H9 (cell line): ENCODE measurements at regions not wholly inside any gene's neighbourhood (a gene's known extent, or its start where the extent isn't known, plus 50 kb on each side); places are given as distances from the start of the nearest gene placed in this dataset.
A peak's percentile ranks its signal among the peaks of the same experiment; 100 is the strongest.
"Not testable (repeated sequence)": the region's sequence is repeated elsewhere in the genome, so short reads cannot be mapped to it uniquely, and the experiment has no call there.

Experiments used
- DNase-seq: peaks from one replicate; pipeline ENCODE4 v3.0.0-alpha.2; 2017
- H2AFZ ChIP-seq: one replicate; pipeline ENCODE4 v1.6.1; 2013; ENCODE audit warnings: mild to moderate bottlenecking, low read length, control low read depth, moderate library complexity
- H2AK5ac ChIP-seq: 2 replicates; pipeline ENCODE4 v1.6.1; 2013; ENCODE audit warnings: low read length, control low read depth, mixed read lengths; ENCODE audit not compliant: insufficient read length
- H2BK120ac ChIP-seq: one replicate; pipeline ENCODE4 v1.6.1; 2013; ENCODE audit warnings: low read depth, mild to moderate bottlenecking, low read length, control low read depth, inconsistent platforms; ENCODE audit not compliant: poor library complexity, severe bottlenecking
- H2BK12ac ChIP-seq: 2 replicates; pipeline ENCODE4 v1.6.1; 2013; ENCODE audit warnings: low read length, control low read depth, mixed read lengths, low read depth; ENCODE audit not compliant: insufficient read length
- H2BK15ac ChIP-seq: 2 replicates; pipeline ENCODE4 v1.6.1; 2013; ENCODE audit warnings: low read depth, low read length, control low read depth
- H2BK20ac ChIP-seq: one replicate; pipeline ENCODE4 v1.6.1; 2013; ENCODE audit warnings: low read depth, mild to moderate bottlenecking, low read length, control low read depth, inconsistent platforms; ENCODE audit not compliant: poor library complexity, severe bottlenecking
- H2BK5ac ChIP-seq: 2 replicates; pipeline ENCODE4 v1.6.1; 2013; ENCODE audit warnings: low read length, control low read depth, mixed read lengths; ENCODE audit not compliant: insufficient read length
- H3K14ac ChIP-seq: 2 replicates; pipeline ENCODE4 v1.6.1; 2013; ENCODE audit warnings: low read length, control low read depth; ENCODE audit not compliant: insufficient read depth
- H3K18ac ChIP-seq: 2 replicates; pipeline ENCODE4 v1.6.1; 2013; ENCODE audit warnings: low read depth, mild to moderate bottlenecking, mixed read lengths, low read length, control low read depth; ENCODE audit not compliant: insufficient read length
- H3K23ac ChIP-seq: 2 replicates; pipeline ENCODE4 v1.6.1; 2013; ENCODE audit warnings: low read length, control low read depth, mixed read lengths, low read depth; ENCODE audit not compliant: insufficient read length
- H3K23me2 ChIP-seq: 2 replicates; pipeline ENCODE4 v1.6.1; 2013; ENCODE audit warnings: low read depth, mild to moderate bottlenecking, mixed read lengths, low read length, control low read depth; ENCODE audit not compliant: insufficient read length, poor library complexity, severe bottlenecking
- H3K27ac ChIP-seq: 2 replicates; pipeline ENCODE4 v1.5.1; 2013; ENCODE audit warnings: low read length, control low read depth, mixed read lengths, low read depth; ENCODE audit not compliant: insufficient read length
- H3K27me3 ChIP-seq: 2 replicates; pipeline ENCODE4 v1.6.1; 2013; ENCODE audit warnings: low read length, control low read depth, inconsistent platforms; ENCODE audit not compliant: insufficient read depth
- H3K4ac ChIP-seq: 2 replicates; pipeline ENCODE4 v1.6.1; 2013; ENCODE audit warnings: low read depth, mild to moderate bottlenecking, control low read depth, inconsistent platforms, low read length, moderate library complexity
- H3K4me1 ChIP-seq: 2 replicates; pipeline ENCODE4 v1.6.1; 2013; ENCODE audit warnings: low read length, control low read depth, inconsistent platforms; ENCODE audit not compliant: insufficient read depth
- H3K4me2 ChIP-seq: 2 replicates; pipeline ENCODE4 v1.6.1; 2013; ENCODE audit warnings: low read length, control low read depth, mixed read lengths; ENCODE audit not compliant: insufficient read length, insufficient read depth
- H3K56ac ChIP-seq: 2 replicates; pipeline ENCODE4 v1.6.1; 2013; ENCODE audit warnings: low read depth, mild to moderate bottlenecking, mixed read lengths, low read length, control low read depth; ENCODE audit not compliant: insufficient read length
- H3K79me1 ChIP-seq: 2 replicates; pipeline ENCODE4 v1.6.1; 2013; ENCODE audit warnings: low read depth, mild to moderate bottlenecking, moderate library complexity, low read length, control low read depth, inconsistent platforms; ENCODE audit not compliant: insufficient read depth, poor library complexity, severe bottlenecking
- H3K79me2 ChIP-seq: 2 replicates; pipeline ENCODE4 v1.6.1; 2013; ENCODE audit warnings: low read length, control low read depth, inconsistent platforms; ENCODE audit not compliant: insufficient read depth
- H3K9ac ChIP-seq: 2 replicates; pipeline ENCODE4 v1.6.1; 2013; ENCODE audit warnings: low read length, control low read depth, mixed read lengths; ENCODE audit not compliant: insufficient read length; ENCODE audit errors: extremely low read depth
- H3K9me3 ChIP-seq: one replicate; pipeline ENCODE4 v1.6.1; 2013; ENCODE audit warnings: low read depth, low read length, inconsistent platforms; ENCODE audit not compliant: control insufficient read depth
- H3T11ph ChIP-seq: one replicate; pipeline ENCODE4 v1.6.1; 2013; ENCODE audit warnings: mild to moderate bottlenecking, low read length, control low read depth, inconsistent platforms
- H4K20me1 ChIP-seq: one replicate; pipeline ENCODE4 v1.6.1; 2013; ENCODE audit not compliant: control insufficient read depth, insufficient read length, insufficient read depth
- H4K5ac ChIP-seq: 2 replicates; pipeline ENCODE4 v1.6.1; 2013; ENCODE audit warnings: low read depth, mild to moderate bottlenecking, mixed read lengths, low read length, control low read depth; ENCODE audit not compliant: insufficient read length
- H4K8ac ChIP-seq: replicated peaks from 2 replicates; pipeline ENCODE4 v1.6.1; 2013; ENCODE audit warnings: low read length, control low read depth, mixed read lengths, low read depth; ENCODE audit not compliant: insufficient read length
- H4K91ac ChIP-seq: 2 replicates; pipeline ENCODE4 v1.6.1; 2013; ENCODE audit warnings: low read depth, mild to moderate bottlenecking, moderate library complexity, mixed read lengths, low read length, control low read depth; ENCODE audit not compliant: insufficient read length
- H3K27ac Mint-ChIP-seq, 3 experiments: 2 replicates in 2 of 3; 3 replicates in 1 of 3; pipeline ENCODE4 v1.8.0; 2020 to 2021; ENCODE audit warnings: mixed read lengths in 3 of 3, mild to moderate bottlenecking in 1 of 3, moderate library complexity in 1 of 3
- H3K27me3 Mint-ChIP-seq: 2 replicates; pipeline ENCODE4 v1.8.0; 2021; ENCODE audit warnings: low read depth, mild to moderate bottlenecking, moderate library complexity, mixed read lengths
- H3K36me3 Mint-ChIP-seq, 3 experiments: 2 replicates in 2 of 3; 3 replicates in 1 of 3; pipeline ENCODE4 v1.8.0; 2020 to 2021; ENCODE audit warnings: low read depth in 3 of 3, mixed read lengths in 3 of 3; ENCODE audit not compliant: insufficient read depth in 1 of 3
- H3K4me1 Mint-ChIP-seq, 2 experiments: 2 replicates each; pipeline ENCODE4 v1.8.0; 2020; ENCODE audit warnings: mixed read lengths in 2 of 2
- H3K4me3 Mint-ChIP-seq, 2 experiments: 2 replicates in 1 of 2; 3 replicates in 1 of 2; pipeline ENCODE4 v1.8.0; 2020 to 2021; ENCODE audit warnings: mild to moderate bottlenecking in 2 of 2, mixed read lengths in 2 of 2, moderate library complexity in 1 of 2
- H3K9me3 Mint-ChIP-seq, 2 experiments: 2 replicates in 1 of 2; 3 replicates in 1 of 2; pipeline ENCODE4 v1.8.0; 2020; ENCODE audit warnings: mild to moderate bottlenecking in 2 of 2, mixed read lengths in 2 of 2, moderate library complexity in 1 of 2
- WGBS: extraction: QIAGEN DNeasy Blood & Tissue Kit; methylation state at CpG from one replicate; pipeline ENCODE4 v1.1.7; 2013; ENCODE audit warnings: missing lambda C conversion rate, low lambda C conversion rate, mixed read lengths; ENCODE audit not compliant: insufficient read length; ENCODE audit errors: extremely low coverage; 5-methylcytosine and 5-hydroxymethylcytosine counted together

GRCh38 chr15:32323353-32323752, 79.7 kb downstream of the GOLGA8K start:
- not testable (repeated sequence) for H2BK12ac ChIP-seq, H3T11ph ChIP-seq, H3K14ac ChIP-seq, H3K27ac Mint-ChIP-seq, H3K27me3 Mint-ChIP-seq, H3K4ac ChIP-seq, H4K5ac ChIP-seq, H3K79me2 ChIP-seq, H3K23ac ChIP-seq, H3K36me3 Mint-ChIP-seq, H4K20me1 ChIP-seq, H3K9me3 Mint-ChIP-seq, H4K91ac ChIP-seq, H3K4me2 ChIP-seq, H3K9ac ChIP-seq, H3K23me2 ChIP-seq, H4K8ac ChIP-seq, H3K4me1 ChIP-seq, H2BK120ac ChIP-seq, H3K4me1 Mint-ChIP-seq, H3K18ac ChIP-seq, H3K56ac ChIP-seq, H3K9me3 ChIP-seq, H2AFZ ChIP-seq, H2BK15ac ChIP-seq, H3K27me3 ChIP-seq, H3K27ac ChIP-seq, H2BK5ac ChIP-seq, H2AK5ac ChIP-seq, H3K79me1 ChIP-seq, H2BK20ac ChIP-seq, H3K4me3 Mint-ChIP-seq
- WGBS: no CpG with 5 or more reads among the region's 4 CpGs
- DNase-seq: peak; percentile 2

GRCh38 chr15:32319247-32319646, 83.8 kb downstream of the GOLGA8K start:
- H3K9ac ChIP-seq, H3K36me3 Mint-ChIP-seq, H2BK20ac ChIP-seq, H3K4me1 Mint-ChIP-seq, H3K23ac ChIP-seq, H3K9me3 ChIP-seq, H3K4ac ChIP-seq, H2BK5ac ChIP-seq, H3K79me1 ChIP-seq, H2AK5ac ChIP-seq, H3K27me3 Mint-ChIP-seq, H2AFZ ChIP-seq, H3K56ac ChIP-seq, H3K27me3 ChIP-seq, H4K8ac ChIP-seq, H2BK120ac ChIP-seq, H3K9me3 Mint-ChIP-seq, H3K14ac ChIP-seq, H3K27ac ChIP-seq, H3K4me1 ChIP-seq, H3K23me2 ChIP-seq, H4K20me1 ChIP-seq, H3K79me2 ChIP-seq, DNase-seq, H4K91ac ChIP-seq, H4K5ac ChIP-seq, H3K4me2 ChIP-seq, H2BK12ac ChIP-seq, H3K4me3 Mint-ChIP-seq, H2BK15ac ChIP-seq, H3T11ph ChIP-seq, H3K27ac Mint-ChIP-seq, H3K18ac ChIP-seq: not testable (repeated sequence)
- WGBS: no CpG with 5 or more reads among the region's 3 CpGs

- not testable (repeated sequence) for H3K23ac ChIP-seq, H3K23me2 ChIP-seq, H3K27ac Mint-ChIP-seq, H3K4me1 ChIP-seq, H4K91ac ChIP-seq, H2BK12ac ChIP-seq, H2BK5ac ChIP-seq, H3K4me2 ChIP-seq, H3K27me3 ChIP-seq, H3K4me1 Mint-ChIP-seq, H2BK20ac ChIP-seq, H3K4ac ChIP-seq, H3K27me3 Mint-ChIP-seq, DNase-seq, H3K79me1 ChIP-seq, H2BK15ac ChIP-seq, H3K56ac ChIP-seq, H3K79me2 ChIP-seq, H2AFZ ChIP-seq, H2BK120ac ChIP-seq, H3K18ac ChIP-seq, H3K9me3 ChIP-seq, H3K4me3 Mint-ChIP-seq, H3K27ac ChIP-seq, H4K8ac ChIP-seq, H4K5ac ChIP-seq, H3K14ac ChIP-seq, H3T11ph ChIP-seq, H3K36me3 Mint-ChIP-seq, H3K9me3 Mint-ChIP-seq, H4K20me1 ChIP-seq, H2AK5ac ChIP-seq, H3K9ac ChIP-seq
- WGBS: no CpG with 5 or more reads among the region's 4 CpGs
Measured at GRCh38 chr15:32316482-32316881, 86.6 kb downstream of the GOLGA8K start.
